GM21737 (cell line): ENCODE measurements at regions not wholly inside any gene's neighbourhood (a gene's known extent, or its start where the extent isn't known, plus 50 kb on each side); places are given as distances from the start of the nearest gene placed in this dataset.
"Not testable (repeated sequence)": the region's sequence is repeated elsewhere in the genome, so short reads cannot be mapped to it uniquely, and the experiment has no call there.

ENCODE experiments used
- ATAC-seq: cut with Tn5 transposase; IDR thresholded peaks from one replicate; pipeline ENCODE4 v1.9.1; 2021; ENCODE audit warnings: mild to moderate bottlenecking, moderate library complexity; ENCODE audit not compliant: unreplicated experiment

GRCh38 chrX:45524296-45524695 is 323.6 kb upstream of the DIPK2B start:
- no peak for ATAC-seq

GRCh38 chrX:45518552-45518951 is 317.9 kb upstream of the DIPK2B start:
- no peak for ATAC-seq

GRCh38 chrX:45517090-45517973 is 316.7 kb upstream of the DIPK2B start:
- no peak for ATAC-seq

GRCh38 chrX:45515262-45516215 is 314.9 kb upstream of the DIPK2B start:
- no peak for ATAC-seq

GRCh38 chrX:45513042-45513441 is 312.4 kb upstream of the DIPK2B start:
- no peak for ATAC-seq

GRCh38 chrX:45508454-45508853 is 307.8 kb upstream of the DIPK2B start:
- ATAC-seq = no peak

- ATAC-seq = no peak
Measured at GRCh38 chrX:45506149-45506730, 305.6 kb upstream of the DIPK2B start.

GRCh38 chrX:45505214-45505613 is 304.5 kb upstream of the DIPK2B start:
- ATAC-seq = no peak

GRCh38 chrX:45503787-45504362 is 303.2 kb upstream of the DIPK2B start:
- not testable (repeated sequence) for ATAC-seq

GRCh38 chrX:45502396-45502795 is 301.7 kb upstream of the DIPK2B start:
- no peak for ATAC-seq

- ATAC-seq = no peak
Measured at GRCh38 chrX:45497290-45497689, 296.6 kb upstream of the DIPK2B start.

GRCh38 chrX:45485719-45486118 is 285.0 kb upstream of the DIPK2B start:
- ATAC-seq = no peak

GRCh38 chrX:45479835-45480422 is 279.3 kb upstream of the DIPK2B start:
- ATAC-seq = no peak

GRCh38 chrX:45479196-45479834 is 278.6 kb upstream of the DIPK2B start:
- ATAC-seq = no peak

- no peak for ATAC-seq
Measured at GRCh38 chrX:45472968-45473367, 272.3 kb upstream of the DIPK2B start.

- ATAC-seq = not testable (repeated sequence)
Measured at GRCh38 chrX:45467537-45467936, 266.9 kb upstream of the DIPK2B start.

GRCh38 chrX:45455732-45456131 is 255.1 kb upstream of the DIPK2B start:
- ATAC-seq = not testable (repeated sequence)

GRCh38 chrX:45454290-45454689 is 253.6 kb upstream of the DIPK2B start:
- no peak for ATAC-seq

GRCh38 chrX:45449982-45450381 is 249.3 kb upstream of the DIPK2B start:
- no peak for ATAC-seq

GRCh38 chrX:45447995-45448394 is 247.3 kb upstream of the DIPK2B start:
- no peak for ATAC-seq
